HEK293 (cell line): ENCODE measurements at regions not wholly inside any gene's neighbourhood (a gene's known extent, or its start where the extent isn't known, plus 50 kb on each side); places are given as distances from the start of the nearest gene placed in this dataset.

Experiments
- CTCF ChIA-PET: fragments of 350-600 bp; formaldehyde crosslinking; extraction: SDS; loops from one replicate; lab custom pipeline; 2021; ENCODE audit warnings: antibody characterized with exemption; lab: Yijun Ruan, JAX
- POLR2A ChIA-PET: fragments of 300-600 bp; formaldehyde crosslinking; extraction: SDS; loops from one replicate; lab custom pipeline; 2020; ENCODE audit warnings: antibody characterized with exemption, inconsistent platforms; lab: Yijun Ruan, JAX
- H3K27ac ChIP-seq: fragments of 200-500 bp; sonication (Bioruptor generic); 2 replicates; pipeline ENCODE4 v1.5.1; 2014; ENCODE audit warnings: low read depth, low read length, control low read depth, inconsistent platforms; ENCODE audit errors: extremely low read depth
- H3K36me3 ChIP-seq, 2 experiments: fragments of 200-500 bp in 1 of 2; sonication (Bioruptor generic) in 1 of 2; 1 replicate in 1 of 2; 2 replicates in 1 of 2; pipeline ENCODE4 v1.5.1; 2014 to 2017; ENCODE audit warnings: inconsistent platforms in 2 of 2, low read length in 2 of 2; ENCODE audit not compliant: control insufficient read depth in 2 of 2, insufficient read depth in 1 of 2
- H3K4me1 ChIP-seq: fragments of 200-500 bp; sonication (Bioruptor generic); 2 replicates; pipeline ENCODE4 v1.5.1; 2014; ENCODE audit warnings: mild to moderate bottlenecking, low read length, inconsistent platforms; ENCODE audit not compliant: control insufficient read depth, insufficient read depth
- H3K4me3 ChIP-seq: 2 replicates; pipeline ENCODE4 v1.5.1; 2011; ENCODE audit warnings: low read depth, mild to moderate bottlenecking, control low read depth, low read length, moderate library complexity
- H3K9me3 ChIP-seq: fragments of 200-500 bp; sonication (Bioruptor generic); 2 replicates; pipeline ENCODE4 v1.5.1; 2014; ENCODE audit warnings: low read depth, low read length, inconsistent platforms; ENCODE audit not compliant: control insufficient read depth, insufficient read depth
- CTCF ChIP-seq: fragments of 450-650 bp; formaldehyde crosslinking; IDR thresholded peaks from 2 replicates; pipeline ENCODE4 v1.5.1; 2016; ENCODE audit warnings: missing biosample characterization, missing genetic modification characterization
- FEZF1 ChIP-seq: fragments of 450-650 bp; formaldehyde crosslinking; IDR thresholded peaks from 2 replicates; pipeline ENCODE4 v1.5.1; 2016; ENCODE audit warnings: missing biosample characterization, missing genetic modification characterization
- PRDM1 ChIP-seq: fragments of 450-650 bp; formaldehyde crosslinking; IDR thresholded peaks from 2 replicates; pipeline ENCODE4; 2016; ENCODE audit warnings: missing biosample characterization, missing genetic modification characterization
- YY2 ChIP-seq: fragments of 450-650 bp; formaldehyde crosslinking; IDR thresholded peaks from 2 replicates; pipeline ENCODE4 v1.5.1; 2016; ENCODE audit warnings: missing biosample characterization, missing genetic modification characterization
- ZBTB11 ChIP-seq: fragments of 450-650 bp; formaldehyde crosslinking; conservative IDR thresholded peaks from 2 replicates; pipeline ENCODE4 v1.5.1; 2016; ENCODE audit warnings: low read depth, missing biosample characterization, missing genetic modification characterization
- ZNF138 ChIP-seq: fragments of 450-650 bp; formaldehyde crosslinking; IDR thresholded peaks from 2 replicates; pipeline ENCODE4 v1.5.1; 2016; ENCODE audit warnings: missing biosample characterization, missing genetic modification characterization, borderline replicate concordance
- ZNF155 ChIP-seq: fragments of 450-650 bp; formaldehyde crosslinking; IDR thresholded peaks from 2 replicates; pipeline ENCODE4 v1.5.1; 2016; ENCODE audit warnings: missing biosample characterization, missing genetic modification characterization
- ZNF174 ChIP-seq: fragments of 450-650 bp; formaldehyde crosslinking; IDR thresholded peaks from 2 replicates; pipeline ENCODE4 v1.5.0; 2017; ENCODE audit warnings: missing biosample characterization, mild to moderate bottlenecking, missing genetic modification characterization
- ZNF202 ChIP-seq: fragments of 450-650 bp; formaldehyde crosslinking; IDR thresholded peaks from 2 replicates; pipeline ENCODE4 v1.5.1; 2016; ENCODE audit warnings: missing biosample characterization, missing genetic modification characterization, borderline replicate concordance
- ZNF404 ChIP-seq: fragments of 450-650 bp; formaldehyde crosslinking; IDR thresholded peaks from 2 replicates; pipeline ENCODE4 v1.5.1; 2017; ENCODE audit warnings: missing biosample characterization, missing genetic modification characterization
- ZNF548 ChIP-seq: fragments of 450-650 bp; formaldehyde crosslinking; IDR thresholded peaks from 2 replicates; pipeline ENCODE4 v1.5.1; 2016; ENCODE audit warnings: missing biosample characterization, missing genetic modification characterization
- ZNF558 ChIP-seq: fragments of 450-650 bp; formaldehyde crosslinking; IDR thresholded peaks from 2 replicates; pipeline ENCODE4 v1.5.1; 2016; ENCODE audit warnings: missing biosample characterization, missing genetic modification characterization
- ZNF560 ChIP-seq: fragments of 450-650 bp; formaldehyde crosslinking; IDR thresholded peaks from 2 replicates; pipeline ENCODE4 v1.5.1; 2017; ENCODE audit warnings: missing biosample characterization, missing genetic modification characterization, borderline replicate concordance
- ZNF596 ChIP-seq: fragments of 450-650 bp; IDR thresholded peaks from 2 replicates; pipeline ENCODE4 v1.5.0; 2018; ENCODE audit warnings: missing biosample characterization, mild to moderate bottlenecking, missing genetic modification characterization, moderate library complexity
- ZNF670 ChIP-seq: fragments of 450-650 bp; formaldehyde crosslinking; IDR thresholded peaks from 2 replicates; pipeline ENCODE4 v1.5.1; 2016; ENCODE audit warnings: missing biosample characterization, missing genetic modification characterization, low read depth
- ZNF677 ChIP-seq: fragments of 450-650 bp; IDR thresholded peaks from 2 replicates; pipeline ENCODE4 v1.5.0; 2018; ENCODE audit warnings: missing biosample characterization, mild to moderate bottlenecking, missing genetic modification characterization, moderate library complexity
- ZNF777 ChIP-seq: fragments of 450-650 bp; formaldehyde crosslinking; IDR thresholded peaks from 2 replicates; pipeline ENCODE4 v1.5.1; 2017; ENCODE audit warnings: missing biosample characterization, missing genetic modification characterization, borderline replicate concordance
- ZXDB ChIP-seq: fragments of 450-650 bp; formaldehyde crosslinking; IDR thresholded peaks from 2 replicates; pipeline ENCODE4 v1.5.1; 2016; ENCODE audit warnings: missing biosample characterization, missing genetic modification characterization
- TF ChIP-seq, protein P1 (sequence below): fragments of 450-650 bp; formaldehyde crosslinking; IDR thresholded peaks from 2 replicates; pipeline ENCODE4 v1.5.1; 2017; ENCODE audit warnings: missing biosample characterization, missing genetic modification characterization
- TF ChIP-seq, protein P2 (sequence below): fragments of 450-650 bp; formaldehyde crosslinking; IDR thresholded peaks from 2 replicates; pipeline ENCODE4 v1.5.1; 2017; ENCODE audit warnings: missing biosample characterization, missing genetic modification characterization

DNA sequence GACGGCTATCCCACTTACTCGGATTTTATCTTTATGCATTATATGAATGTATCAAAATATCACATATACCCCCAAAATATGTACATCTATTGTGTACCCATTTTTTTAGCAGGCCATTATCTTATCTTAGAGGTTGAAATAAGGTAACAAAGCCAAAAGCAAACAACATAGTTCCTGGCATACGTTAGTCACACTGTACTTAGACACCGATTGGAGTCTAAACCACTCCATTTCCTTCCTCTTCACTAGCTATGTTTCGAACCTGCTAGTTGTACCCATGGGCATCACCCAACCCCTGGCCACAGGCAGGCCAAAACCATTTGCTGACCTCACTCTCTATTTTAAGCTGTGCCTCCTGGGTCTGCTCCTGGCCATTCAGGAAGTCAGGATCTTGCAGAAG lies 66.3 kb downstream of the GRIN2B start:
- Histone ChIP-seq H3K36me3 (no peaks in the 10 kb centered on the region), H3K27ac (no peak overlapping the region), H3K4me3 (no peak overlapping the region), H3K9me3 (no peaks in the 10 kb centered on the region), H3K4me1 (no peaks in the 10 kb centered on the region)
- CTCF ChIA-PET: no interaction called here
- POLR2A ChIA-PET: no interaction called here
- TF ChIP-seq ZNF558 (tag by site-specific recombination) (no peak), YY2 (tag by site-specific recombination) (no peak), FEZF1 (no peak), ZNF155 (tag by site-specific recombination) (no peak)

- H3K36me3 ChIP-seq: no peaks in the 10 kb centered on the region
- no peaks in the 10 kb centered on the region for H3K9me3 ChIP-seq
- no peak overlapping the region for H3K4me3 ChIP-seq
- POLR2A ChIA-PET: no interaction called here
- TF ChIP-seq ZNF777 (tag by site-specific recombination) (no peak), ZNF677 (tag by site-specific recombination) (no peak), ZXDB (no peak), ZNF596 (tag by site-specific recombination) (no peak), ZNF548 (tag by site-specific recombination) (no peak), ZNF560 (tag by site-specific recombination) (no peak)
- TF ChIP-seq, all 188 proteins: peak for 0
- Histone ChIP-seq H3K27ac (no peak overlapping the region), H3K4me1 (no peaks in the 10 kb centered on the region)
- CTCF ChIA-PET: interaction anchor here (0.7 to 1.0 kb wide), 2 partner anchors 37 to 64 kb away, joined by 3 to 6 read pairs; no protein-coding TSS in a partner anchor
These were observed 68.0 kb downstream of the GRIN2B start for GRCh38 chr12:13913371-13913770.

- no peak overlapping the region for H3K27ac ChIP-seq
- H3K9me3 ChIP-seq: no peaks in the 10 kb centered on the region
- no peak overlapping the region for H3K4me3 ChIP-seq
- TF ChIP-seq PRDM1 (tag by site-specific recombination) (peak; percentile 94), ZNF138 (no peak)
- no peaks in the 10 kb centered on the region for H3K4me1 ChIP-seq
- ChIA-PET CTCF (no interaction called here), POLR2A (no interaction called here)
- H3K36me3 ChIP-seq: no peaks in the 10 kb centered on the region
These were observed 69.4 kb downstream of the GRIN2B start for GRCh38 chr12:13911756-13912554.

- POLR2A ChIA-PET: no interaction called here
These were observed 75.6 kb downstream of the GRIN2B start for GRCh38 chr12:13905794-13906193.

More at GRCh38 chr12:13905794-13906193, 75.6 kb downstream of the GRIN2B start:
- no peaks in the 10 kb centered on the region for H3K36me3 ChIP-seq
- CTCF ChIA-PET: interaction anchor here (0.6 to 1.5 kb wide), 4 partner anchors 9 to 694 kb away, joined by 3 to 5 read pairs (median 4); no protein-coding TSS in a partner anchor
- no peak overlapping the region for H3K4me3 ChIP-seq
- no peaks in the 10 kb centered on the region for H3K9me3 ChIP-seq
- TF ChIP-seq ZNF174 (tag by site-specific recombination) (no peak), ZBTB11 (tag by site-specific recombination) (no peak), ZNF404 (tag by site-specific recombination) (no peak), ZNF670 (no peak), ZNF202 (tag by site-specific recombination) (no peak), CTCF (tag by site-specific recombination) (no peak)
- TF ChIP-seq, protein P1, sequence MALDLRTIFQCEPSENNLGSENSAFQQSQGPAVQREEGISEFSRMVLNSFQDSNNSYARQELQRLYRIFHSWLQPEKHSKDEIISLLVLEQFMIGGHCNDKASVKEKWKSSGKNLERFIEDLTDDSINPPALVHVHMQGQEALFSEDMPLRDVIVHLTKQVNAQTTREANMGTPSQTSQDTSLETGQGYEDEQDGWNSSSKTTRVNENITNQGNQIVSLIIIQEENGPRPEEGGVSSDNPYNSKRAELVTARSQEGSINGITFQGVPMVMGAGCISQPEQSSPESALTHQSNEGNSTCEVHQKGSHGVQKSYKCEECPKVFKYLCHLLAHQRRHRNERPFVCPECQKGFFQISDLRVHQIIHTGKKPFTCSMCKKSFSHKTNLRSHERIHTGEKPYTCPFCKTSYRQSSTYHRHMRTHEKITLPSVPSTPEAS: no peak
- TF ChIP-seq, protein P2, sequence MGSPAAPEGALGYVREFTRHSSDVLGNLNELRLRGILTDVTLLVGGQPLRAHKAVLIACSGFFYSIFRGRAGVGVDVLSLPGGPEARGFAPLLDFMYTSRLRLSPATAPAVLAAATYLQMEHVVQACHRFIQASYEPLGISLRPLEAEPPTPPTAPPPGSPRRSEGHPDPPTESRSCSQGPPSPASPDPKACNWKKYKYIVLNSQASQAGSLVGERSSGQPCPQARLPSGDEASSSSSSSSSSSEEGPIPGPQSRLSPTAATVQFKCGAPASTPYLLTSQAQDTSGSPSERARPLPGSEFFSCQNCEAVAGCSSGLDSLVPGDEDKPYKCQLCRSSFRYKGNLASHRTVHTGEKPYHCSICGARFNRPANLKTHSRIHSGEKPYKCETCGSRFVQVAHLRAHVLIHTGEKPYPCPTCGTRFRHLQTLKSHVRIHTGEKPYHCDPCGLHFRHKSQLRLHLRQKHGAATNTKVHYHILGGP: no peak
- H3K27ac ChIP-seq: no peak overlapping the region
- H3K4me1 ChIP-seq: no peaks in the 10 kb centered on the region
